Inflammatory macrophage treated with lipopolysaccharide for 1 hour (primary cell): ENCODE measurements at regions not wholly inside any gene's neighbourhood (a gene's known extent, or its start where the extent isn't known, plus 50 kb on each side); places are given as distances from the start of the nearest gene placed in this dataset.
"Not testable (repeated sequence)": the region's sequence is repeated elsewhere in the genome, so short reads cannot be mapped to it uniquely, and the experiment has no call there.

Source experiments
- DNase-seq, 2 donors: peaks; one replicate each; pipeline ENCODE4 v3.0.0-alpha.2; 2020 to 2022

- peak; percentile 60 to 86 for DNase-seq
These were observed 130.3 kb upstream of the LSM14A start for GRCh38 chr19:34041925-34042521.

- DNase-seq, result no peak
These were observed 128.3 kb upstream of the LSM14A start for GRCh38 chr19:34044021-34044420.

- DNase-seq, result no peak
These were observed 122.4 kb upstream of the LSM14A start for GRCh38 chr19:34049944-34050343.

- DNase-seq, result not testable (repeated sequence)
These were observed 121.9 kb upstream of the LSM14A start for GRCh38 chr19:34050430-34050829.

- DNase-seq, result no peak
These were observed 121.0 kb upstream of the LSM14A start for GRCh38 chr19:34051255-34051654.

- DNase-seq, result no peak
These were observed 115.1 kb upstream of the LSM14A start for GRCh38 chr19:34057155-34057554.

GRCh38 chr19:34066007-34066643 is 106.2 kb upstream of the LSM14A start:
- DNase-seq, result no peak

GRCh38 chr19:34067861-34068271 is 104.4 kb upstream of the LSM14A start:
- DNase-seq, result no peak

- DNase-seq, result peak; percentile 3 to 7
These were observed 96.6 kb upstream of the LSM14A start for GRCh38 chr19:34075661-34076091.

- DNase-seq, result no peak
These were observed 89.8 kb upstream of the LSM14A start for GRCh38 chr19:34082289-34083077.

- no peak for DNase-seq
These were observed 87.7 kb upstream of the LSM14A start for GRCh38 chr19:34084396-34085145.

GRCh38 chr19:34085336-34085735 is 87.0 kb upstream of the LSM14A start:
- no peak for DNase-seq

- no peak for DNase-seq
These were observed 84.0 kb upstream of the LSM14A start for GRCh38 chr19:34088292-34088691.

- no peak for DNase-seq
These were observed 82.7 kb upstream of the LSM14A start for GRCh38 chr19:34089566-34089965.

- no peak for DNase-seq
These were observed 77.3 kb upstream of the LSM14A start for GRCh38 chr19:34094960-34095359.

GRCh38 chr19:34095411-34095810 is 76.9 kb upstream of the LSM14A start:
- DNase-seq, result not testable (repeated sequence)

GRCh38 chr19:34096020-34096915 is 76.0 kb upstream of the LSM14A start:
- peak; percentile 21 to 66 for DNase-seq

GRCh38 chr19:34104096-34104495 is 68.2 kb upstream of the LSM14A start:
- peak; percentile 38 to 48 for DNase-seq

- DNase-seq, result no peak
These were observed 67.7 kb upstream of the LSM14A start for GRCh38 chr19:34104557-34104956.

GRCh38 chr19:34109596-34109995 is 62.7 kb upstream of the LSM14A start:
- DNase-seq, result no peak

GRCh38 chr19:34118879-34119748 is 53.2 kb upstream of the LSM14A start:
- DNase-seq, result no peak
